Effector memory CD8-positive, alpha-beta T cell (primary cell): ENCODE measurements at regions not wholly inside any gene's neighbourhood (a gene's known extent, or its start where the extent isn't known, plus 50 kb on each side); places are given as distances from the start of the nearest gene placed in this dataset.
"Not testable (repeated sequence)": the region's sequence is repeated elsewhere in the genome, so short reads cannot be mapped to it uniquely, and the experiment has no call there.

ENCODE experiments used
- ATAC-seq: fragments of 150-1000 bp; cut with Tn5 transposase; replicated peaks from 2 replicates; pipeline ENCODE4 v1.10.0; 2021; ENCODE audit warnings: mild to moderate bottlenecking, moderate library complexity
- DNase-seq, 3 experiments: peaks; one replicate each; pipeline ENCODE4 v3.0.0; 2021
- H3K27ac Mint-ChIP-seq, 2 donors: one replicate each; pipeline ENCODE4 v1.8.0; 2022; ENCODE audit warnings: mild to moderate bottlenecking in 2 of 2, mixed read lengths in 2 of 2, moderate library complexity in 2 of 2
- H3K27me3 Mint-ChIP-seq, 2 donors: one replicate each; pipeline ENCODE4 v1.8.0; 2022; ENCODE audit warnings: mixed read lengths in 2 of 2
- H3K36me3 Mint-ChIP-seq: one replicate; pipeline ENCODE4 v1.8.0; 2022; ENCODE audit warnings: mild to moderate bottlenecking, moderate library complexity, mixed read lengths; ENCODE audit not compliant: insufficient read depth
- H3K4me1 Mint-ChIP-seq, 2 donors: one replicate each; pipeline ENCODE4 v1.8.0; 2022; ENCODE audit warnings: low read depth in 2 of 2, mixed read lengths in 2 of 2
- H3K4me3 Mint-ChIP-seq, 2 donors: one replicate each; pipeline ENCODE4 v1.8.0; 2022; ENCODE audit warnings: mild to moderate bottlenecking in 2 of 2, mixed read lengths in 2 of 2, moderate library complexity in 2 of 2
- H3K9me3 Mint-ChIP-seq, 2 donors: one replicate each; pipeline ENCODE4 v1.8.0; 2022; ENCODE audit warnings: mixed read lengths in 2 of 2

GRCh38 chr16:17559394-17559793, 88.6 kb upstream of the XYLT1 start:
- Mint-ChIP-seq H3K27ac (no peak overlapping the region), H3K4me1 (peaks cover 0 to 3% of the 10 kb centered on the region in 2 donors), H3K27me3 (peaks cover 43 to 75% of the 10 kb centered on the region in 2 donors), H3K36me3 (no peaks in the 10 kb centered on the region), H3K9me3 (no peaks in the 10 kb centered on the region), H3K4me3 (no peak overlapping the region)
- DNase-seq: no peak
- no peak for ATAC-seq

- Mint-ChIP-seq H3K36me3 (no peaks in the 10 kb centered on the region), H3K4me1 (peaks cover 0 to 3% of the 10 kb centered on the region in 2 donors), H3K27ac (no peak overlapping the region), H3K9me3 (no peaks in the 10 kb centered on the region), H3K27me3 (peaks cover 41 to 73% of the 10 kb centered on the region in 2 donors), H3K4me3 (no peak overlapping the region)
- DNase-seq: no peak
- no peak for ATAC-seq
These were observed 87.2 kb upstream of the XYLT1 start for GRCh38 chr16:17557949-17558348.

DNA sequence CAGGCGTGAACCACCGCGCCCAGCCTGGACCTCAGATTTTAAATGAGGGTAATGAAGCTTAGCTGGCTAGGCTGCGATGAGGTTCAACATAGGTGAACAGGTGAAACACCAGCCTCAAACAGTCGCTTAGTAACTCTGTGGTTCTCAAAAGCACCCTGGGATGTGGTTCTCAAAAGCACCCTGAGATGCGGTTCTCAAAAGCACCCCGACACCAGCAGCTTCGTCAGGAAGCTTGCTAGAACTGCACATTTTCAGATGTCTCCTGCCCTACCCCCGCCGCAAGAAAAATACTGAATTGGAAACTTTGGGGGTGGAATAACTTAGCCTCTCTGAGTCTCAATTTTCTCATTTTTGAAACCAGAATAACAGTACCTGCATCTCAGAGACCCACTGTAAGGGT, 86.7 kb upstream of the XYLT1 start:
- DNase-seq: no peak
- H3K4me1 Mint-ChIP-seq: peaks cover 0 to 3% of the 10 kb centered on the region in 2 donors
- no peak overlapping the region for H3K27ac Mint-ChIP-seq
- H3K36me3 Mint-ChIP-seq: no peaks in the 10 kb centered on the region
- no peaks in the 10 kb centered on the region for H3K9me3 Mint-ChIP-seq
- peaks cover 37 to 73% of the 10 kb centered on the region in 2 donors for H3K27me3 Mint-ChIP-seq
- H3K4me3 Mint-ChIP-seq: no peak overlapping the region
- peak; percentile 26 for ATAC-seq

DNA sequence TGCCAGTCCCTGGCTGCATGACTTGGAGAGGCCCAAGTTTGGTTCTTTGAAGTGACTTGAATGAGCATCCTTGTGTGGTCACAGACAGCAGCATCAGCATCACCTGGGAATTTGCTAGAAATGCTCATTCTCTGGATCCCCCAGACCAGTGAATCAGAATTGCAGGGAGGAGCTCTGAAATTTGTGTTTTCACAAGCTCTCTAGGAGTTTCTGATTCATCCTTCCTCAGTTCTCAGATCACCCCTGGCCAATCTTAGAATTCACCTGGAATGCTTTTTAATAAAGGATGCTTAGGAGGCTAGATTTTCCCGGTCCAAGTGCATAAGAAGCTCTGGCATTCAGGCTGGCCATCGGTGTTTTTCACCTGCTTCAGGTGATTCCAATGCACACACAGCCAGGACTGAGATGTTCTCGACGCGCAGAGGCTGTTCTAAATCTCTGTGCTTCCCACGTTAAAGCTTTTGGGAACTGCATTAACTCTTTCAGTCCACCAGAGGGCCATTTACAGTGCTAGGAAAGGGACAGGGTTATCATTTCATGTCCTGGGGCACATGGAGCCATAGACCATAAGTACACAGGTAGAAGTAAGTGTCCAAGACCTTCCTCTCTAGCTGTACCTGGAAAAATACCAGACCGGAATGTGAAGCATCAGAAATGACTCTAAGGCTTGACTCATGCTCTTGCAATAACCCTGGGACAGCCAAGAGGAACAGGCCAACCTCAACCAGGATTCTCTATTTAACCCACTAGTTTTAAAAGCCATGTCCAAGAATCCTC, 85.7 kb upstream of the XYLT1 start:
- no peak for DNase-seq
- Mint-ChIP-seq H3K4me3 (no peak overlapping the region), H3K27me3 (peaks cover 37 to 73% of the 10 kb centered on the region in 2 donors), H3K27ac (no peak overlapping the region), H3K4me1 (peaks cover 0 to 3% of the 10 kb centered on the region in 2 donors), H3K36me3 (no peaks in the 10 kb centered on the region), H3K9me3 (no peaks in the 10 kb centered on the region)
- no peak for ATAC-seq

GRCh38 chr16:17555176-17555575, 84.4 kb upstream of the XYLT1 start:
- Mint-ChIP-seq H3K4me3 (no peak overlapping the region), H3K4me1 (peaks cover 0 to 3% of the 10 kb centered on the region in 2 donors), H3K27ac (no peak overlapping the region), H3K9me3 (no peaks in the 10 kb centered on the region), H3K36me3 (no peaks in the 10 kb centered on the region), H3K27me3 (peaks cover 32 to 61% of the 10 kb centered on the region in 2 donors)
- ATAC-seq: no peak
- DNase-seq: no peak

DNA sequence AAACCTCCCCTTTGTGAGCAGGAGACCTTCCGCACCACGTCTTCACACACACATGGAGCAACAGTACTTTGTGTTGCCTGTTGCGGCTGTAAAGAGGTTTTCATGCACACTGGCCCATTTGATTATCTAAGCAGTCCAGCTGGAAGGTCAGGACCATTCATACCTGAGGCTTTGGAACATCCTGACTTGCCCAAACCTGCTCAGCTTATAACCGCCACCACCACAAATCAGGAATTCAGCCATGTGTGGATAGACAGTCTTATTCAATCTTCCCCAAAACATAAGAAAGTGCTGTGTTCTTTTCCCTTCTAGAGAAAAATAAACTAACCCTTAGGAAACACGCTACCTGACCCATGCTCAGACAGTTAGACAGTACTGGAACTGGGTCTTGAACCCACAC, 81.6 kb upstream of the XYLT1 start:
- no peak overlapping the region for H3K4me3 Mint-ChIP-seq
- peaks cover 0 to 3% of the 10 kb centered on the region in 2 donors for H3K4me1 Mint-ChIP-seq
- no peak for DNase-seq

GRCh38 chr16:17551682-17552081, 80.9 kb upstream of the XYLT1 start:
- DNase-seq, H3K36me3 Mint-ChIP-seq, H3K4me1 Mint-ChIP-seq, H3K4me3 Mint-ChIP-seq, H3K9me3 Mint-ChIP-seq, ATAC-seq: not testable (repeated sequence)
- H3K27me3 Mint-ChIP-seq: peaks cover 14 to 39% of the 10 kb centered on the region in 2 donors
- H3K27ac Mint-ChIP-seq: peak overlapping the region in 1 of 2 donors; percentile 49

More for the DNA sequence above, 81.6 kb upstream of the XYLT1 start:
- no peak for ATAC-seq
- Mint-ChIP-seq H3K27ac (no peak overlapping the region), H3K9me3 (no peaks in the 10 kb centered on the region), H3K36me3 (no peaks in the 10 kb centered on the region), H3K27me3 (peaks cover 14 to 39% of the 10 kb centered on the region in 2 donors)

DNA sequence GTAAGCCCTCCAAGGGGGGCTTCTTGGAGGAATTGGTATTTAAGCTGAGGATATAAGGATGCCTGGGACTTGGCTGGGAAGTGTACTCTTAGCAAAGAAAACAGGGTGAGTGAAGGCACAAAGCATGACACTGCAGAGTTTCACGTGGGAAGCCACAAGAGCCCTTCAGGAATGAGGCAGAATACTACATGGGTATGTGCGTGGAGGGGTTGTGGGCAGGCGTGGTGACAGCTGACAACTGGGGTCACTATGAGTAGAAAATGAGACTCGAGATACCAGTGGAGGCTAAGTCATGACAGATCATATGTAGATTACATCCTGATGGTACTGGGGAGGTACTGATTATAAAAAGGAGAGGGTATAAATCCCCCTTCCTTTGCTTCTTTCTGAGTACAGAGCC, 78.1 kb upstream of the XYLT1 start:
- peaks cover 0 to 21% of the 10 kb centered on the region in 2 donors for H3K27me3 Mint-ChIP-seq
- H3K4me3 Mint-ChIP-seq: no peak overlapping the region
- DNase-seq (no peak), ATAC-seq (no peak)
- no peak overlapping the region for H3K27ac Mint-ChIP-seq
- H3K4me1 Mint-ChIP-seq: no peaks in the 10 kb centered on the region
- H3K36me3 Mint-ChIP-seq: no peaks in the 10 kb centered on the region
- H3K9me3 Mint-ChIP-seq: no peaks in the 10 kb centered on the region

DNA sequence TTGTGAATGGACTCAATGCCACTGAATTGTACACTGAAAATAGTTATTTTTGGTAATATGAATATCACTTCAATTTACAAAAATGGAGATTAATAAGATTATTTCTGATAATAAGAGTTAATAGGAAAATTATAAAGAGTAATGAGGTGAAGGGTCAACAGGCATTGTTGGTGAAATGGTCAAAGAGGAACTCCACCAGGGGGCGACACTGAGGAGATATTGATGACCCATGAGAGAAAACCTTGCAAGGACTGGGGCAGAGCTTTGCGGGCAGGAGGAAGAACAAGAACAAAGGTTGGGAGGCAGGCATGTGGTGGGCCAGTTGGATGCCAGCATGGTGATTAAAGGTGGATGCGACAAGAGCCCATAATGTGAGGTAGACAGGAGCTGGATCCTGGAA, 74.0 kb upstream of the XYLT1 start:
- Mint-ChIP-seq H3K27ac (no peak overlapping the region), H3K9me3 (no peaks in the 10 kb centered on the region), H3K4me1 (no peaks in the 10 kb centered on the region), H3K4me3 (no peak overlapping the region), H3K36me3 (no peaks in the 10 kb centered on the region), H3K27me3 (peaks cover 4 to 16% of the 10 kb centered on the region in 2 donors)
- no peak for DNase-seq
- no peak for ATAC-seq

GRCh38 chr16:17544304-17544703, 73.5 kb upstream of the XYLT1 start:
- ATAC-seq: no peak
- Mint-ChIP-seq H3K27ac (no peak overlapping the region), H3K9me3 (no peaks in the 10 kb centered on the region), H3K4me3 (no peak overlapping the region), H3K36me3 (no peaks in the 10 kb centered on the region), H3K27me3 (peaks cover 8 to 20% of the 10 kb centered on the region in 2 donors), H3K4me1 (no peaks in the 10 kb centered on the region)
- no peak for DNase-seq

DNA sequence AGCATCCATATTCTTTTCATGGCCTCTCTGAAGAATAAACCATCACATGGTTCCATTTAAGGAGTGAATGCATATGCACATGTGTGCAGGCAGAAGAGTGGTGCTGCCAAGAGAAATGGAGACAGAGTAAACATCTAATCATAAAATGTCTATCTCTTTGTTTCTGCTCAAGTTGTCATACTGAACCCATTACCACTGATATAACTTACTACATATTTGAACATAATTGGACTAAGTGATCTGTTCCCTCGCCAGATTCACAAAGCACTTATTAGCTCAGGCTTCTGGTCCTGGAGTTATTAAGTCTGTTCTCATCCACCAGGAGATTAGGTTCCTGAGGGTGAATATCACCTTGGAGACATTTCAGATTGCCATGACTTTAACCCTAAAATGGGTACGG, 72.3 kb upstream of the XYLT1 start:
- ATAC-seq (no peak), DNase-seq (no peak)
- H3K9me3 Mint-ChIP-seq: no peaks in the 10 kb centered on the region
- H3K27ac Mint-ChIP-seq: no peak overlapping the region
- H3K4me3 Mint-ChIP-seq: no peak overlapping the region
- no peaks in the 10 kb centered on the region for H3K4me1 Mint-ChIP-seq
- H3K36me3 Mint-ChIP-seq: no peaks in the 10 kb centered on the region
- H3K27me3 Mint-ChIP-seq: peaks cover 19 to 27% of the 10 kb centered on the region in 2 donors

GRCh38 chr16:17541324-17541723, 70.6 kb upstream of the XYLT1 start:
- Mint-ChIP-seq H3K27ac (peak overlapping the region in 1 of 2 donors; percentile 1), H3K4me3 (no peak overlapping the region), H3K27me3 (peaks cover 36 to 41% of the 10 kb centered on the region in 2 donors), H3K36me3 (no peaks in the 10 kb centered on the region), H3K9me3 (no peaks in the 10 kb centered on the region), H3K4me1 (no peaks in the 10 kb centered on the region)
- no peak for DNase-seq
- no peak for ATAC-seq

- DNase-seq (no peak), ATAC-seq (no peak)
- H3K36me3 Mint-ChIP-seq: no peaks in the 10 kb centered on the region
- no peaks in the 10 kb centered on the region for H3K4me1 Mint-ChIP-seq
- no peak overlapping the region for H3K27ac Mint-ChIP-seq
- H3K4me3 Mint-ChIP-seq: no peak overlapping the region
- no peaks in the 10 kb centered on the region for H3K9me3 Mint-ChIP-seq
- H3K27me3 Mint-ChIP-seq: peaks cover 49 to 51% of the 10 kb centered on the region in 2 donors
These were observed 68.2 kb upstream of the XYLT1 start for GRCh38 chr16:17538927-17539326.

DNA sequence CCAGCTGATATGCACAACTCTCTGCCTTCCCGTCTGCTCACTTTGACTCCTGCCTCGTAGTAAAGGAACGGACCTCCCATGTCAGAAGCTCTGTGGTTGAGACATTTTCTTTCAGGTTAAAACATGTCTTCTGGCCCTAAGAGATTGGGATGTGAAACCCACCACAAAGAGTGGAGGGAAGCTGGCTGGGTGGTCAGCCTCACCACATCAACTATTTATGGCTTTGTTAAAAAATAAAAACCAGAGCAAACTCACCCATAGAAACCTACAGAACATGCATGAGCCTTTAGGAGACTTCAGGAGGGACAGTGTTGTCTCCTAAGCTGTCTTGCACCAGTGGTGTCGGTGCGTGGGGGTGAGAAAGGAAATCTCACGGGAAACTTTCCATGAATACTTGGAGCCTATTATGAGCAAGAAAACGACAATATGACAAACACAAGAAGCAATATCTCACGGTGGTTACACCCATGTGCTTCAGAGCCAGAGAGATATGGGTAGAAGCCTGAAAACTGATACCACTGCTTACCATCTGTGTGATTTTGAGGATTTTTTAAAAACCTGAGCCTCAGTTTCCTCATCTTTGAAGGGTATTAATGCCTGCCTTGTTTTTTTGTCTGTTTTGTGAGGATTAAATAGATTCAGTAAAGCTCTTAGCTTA, 61.7 kb upstream of the XYLT1 start:
- H3K27ac Mint-ChIP-seq: peak overlapping the region in 1 of 2 donors; percentile 39
- no peak for DNase-seq
- H3K9me3 Mint-ChIP-seq: no peaks in the 10 kb centered on the region
- no peak overlapping the region for H3K4me3 Mint-ChIP-seq
- peaks cover 10 to 12% of the 10 kb centered on the region in 2 donors for H3K4me1 Mint-ChIP-seq
- ATAC-seq: no peak
- H3K36me3 Mint-ChIP-seq: peaks cover 2% of the 10 kb centered on the region
- peaks cover 18 to 23% of the 10 kb centered on the region in 2 donors for H3K27me3 Mint-ChIP-seq
